KOPT-K1 (cell line): ENCODE measurements at regions not wholly inside any gene's neighbourhood (a gene's known extent, or its start where the extent isn't known, plus 50 kb on each side); places are given as distances from the start of the nearest gene placed in this dataset.
A peak's percentile ranks its signal among the peaks of the same experiment; 100 is the strongest.
"Not testable (repeated sequence)": the region's sequence is repeated elsewhere in the genome, so short reads cannot be mapped to it uniquely, and the experiment has no call there.

Source experiments
- H3K27ac ChIP-seq: fragments of 200-600 bp; sonication (generic); 2 replicates; pipeline ENCODE4 v1.5.1; 2016; ENCODE audit warnings: antibody characterized with exemption, mild to moderate bottlenecking, low read depth, low read length; ENCODE audit not compliant: poor library complexity, severe bottlenecking
- H3K36me3 ChIP-seq: fragments of 200-600 bp; sonication (generic); 2 replicates; pipeline ENCODE4 v1.5.1; 2017; ENCODE audit warnings: antibody characterized with exemption, mild to moderate bottlenecking, low read length, moderate library complexity; ENCODE audit not compliant: insufficient read depth
- H3K9me3 ChIP-seq: fragments of 200-600 bp; sonication (generic); 2 replicates; pipeline ENCODE4 v1.5.1; 2017; ENCODE audit warnings: antibody characterized with exemption, low read length, mild to moderate bottlenecking; ENCODE audit not compliant: insufficient read depth, poor library complexity, severe bottlenecking

GRCh38 chr6:144372611-144373594, 87.8 kb downstream of the UTRN start:
- H3K36me3 ChIP-seq: no peaks in the 10 kb centered on the region
- H3K27ac ChIP-seq: no peak overlapping the region
- peaks cover 13% of the 10 kb centered on the region for H3K9me3 ChIP-seq

GRCh38 chr6:144374525-144374924, 89.4 kb downstream of the UTRN start:
- H3K36me3 ChIP-seq, H3K27ac ChIP-seq, H3K9me3 ChIP-seq: not testable (repeated sequence)

- Histone ChIP-seq H3K27ac (peak overlapping the region; percentile 10), H3K9me3 (peaks cover 18% of the 10 kb centered on the region), H3K36me3 (no peaks in the 10 kb centered on the region)
Observed at GRCh38 chr6:144377586-144378210, 92.6 kb downstream of the UTRN start.

GRCh38 chr6:144378437-144378836, 93.3 kb downstream of the UTRN start:
- Histone ChIP-seq H3K36me3 (no peaks in the 10 kb centered on the region), H3K27ac (no peak overlapping the region), H3K9me3 (peaks cover 18% of the 10 kb centered on the region)

GRCh38 chr6:144379356-144379755, 94.2 kb downstream of the UTRN start:
- H3K36me3 ChIP-seq: no peaks in the 10 kb centered on the region
- peaks cover 18% of the 10 kb centered on the region for H3K9me3 ChIP-seq
- no peak overlapping the region for H3K27ac ChIP-seq

- H3K9me3 ChIP-seq: peaks cover 18% of the 10 kb centered on the region
- not testable (repeated sequence) for H3K27ac ChIP-seq, H3K36me3 ChIP-seq
Observed at GRCh38 chr6:144381499-144381898, 96.4 kb downstream of the UTRN start.

GRCh38 chr6:144383336-144383735, 98.2 kb downstream of the UTRN start:
- peaks cover 18% of the 10 kb centered on the region for H3K9me3 ChIP-seq
- H3K36me3 ChIP-seq: no peaks in the 10 kb centered on the region
- no peak overlapping the region for H3K27ac ChIP-seq

- H3K36me3 ChIP-seq: no peaks in the 10 kb centered on the region
- H3K9me3 ChIP-seq: peaks cover 18% of the 10 kb centered on the region
- no peak overlapping the region for H3K27ac ChIP-seq
Observed at GRCh38 chr6:144384427-144384826, 99.3 kb downstream of the UTRN start.

- not testable (repeated sequence) for H3K9me3 ChIP-seq, H3K27ac ChIP-seq, H3K36me3 ChIP-seq
Observed at GRCh38 chr6:144389474-144389873, 104.3 kb downstream of the UTRN start.

GRCh38 chr6:144390202-144390601, 105.1 kb downstream of the UTRN start:
- Histone ChIP-seq H3K9me3 (no peaks in the 10 kb centered on the region), H3K27ac (no peak overlapping the region), H3K36me3 (no peaks in the 10 kb centered on the region)

- H3K36me3 ChIP-seq: no peaks in the 10 kb centered on the region
- no peaks in the 10 kb centered on the region for H3K9me3 ChIP-seq
- H3K27ac ChIP-seq: no peak overlapping the region
Observed at GRCh38 chr6:144390886-144391285, 105.8 kb downstream of the UTRN start.

GRCh38 chr6:144392536-144392935, 107.4 kb downstream of the UTRN start:
- no peaks in the 10 kb centered on the region for H3K36me3 ChIP-seq
- H3K27ac ChIP-seq: no peak overlapping the region
- peaks cover 14% of the 10 kb centered on the region for H3K9me3 ChIP-seq

- no peak overlapping the region for H3K27ac ChIP-seq
- H3K9me3 ChIP-seq: peaks cover 23% of the 10 kb centered on the region
- peaks cover 5% of the 10 kb centered on the region; the same call in 1 of the 2 replicates for H3K36me3 ChIP-seq
Observed at GRCh38 chr6:144394210-144394609, 109.1 kb downstream of the UTRN start.

- H3K9me3 ChIP-seq: peaks cover 23% of the 10 kb centered on the region
- no peak overlapping the region for H3K27ac ChIP-seq
Observed at GRCh38 chr6:144395014-144395413, 109.9 kb downstream of the UTRN start.

GRCh38 chr6:144395826-144396225, 110.7 kb downstream of the UTRN start:
- peaks cover 5% of the 10 kb centered on the region; the same call in 1 of the 2 replicates for H3K36me3 ChIP-seq
- H3K27ac ChIP-seq: no peak overlapping the region
- peaks cover 23% of the 10 kb centered on the region for H3K9me3 ChIP-seq

More at GRCh38 chr6:144395014-144395413, 109.9 kb downstream of the UTRN start:
- H3K36me3 ChIP-seq: peaks cover 5% of the 10 kb centered on the region; the same call in 1 of the 2 replicates
